ENCODE measurements at regions not wholly inside any gene's neighbourhood (a gene's known extent, or its start where the extent isn't known, plus 50 kb on each side); places are given as distances from the start of the nearest gene placed in this dataset.

DNA sequence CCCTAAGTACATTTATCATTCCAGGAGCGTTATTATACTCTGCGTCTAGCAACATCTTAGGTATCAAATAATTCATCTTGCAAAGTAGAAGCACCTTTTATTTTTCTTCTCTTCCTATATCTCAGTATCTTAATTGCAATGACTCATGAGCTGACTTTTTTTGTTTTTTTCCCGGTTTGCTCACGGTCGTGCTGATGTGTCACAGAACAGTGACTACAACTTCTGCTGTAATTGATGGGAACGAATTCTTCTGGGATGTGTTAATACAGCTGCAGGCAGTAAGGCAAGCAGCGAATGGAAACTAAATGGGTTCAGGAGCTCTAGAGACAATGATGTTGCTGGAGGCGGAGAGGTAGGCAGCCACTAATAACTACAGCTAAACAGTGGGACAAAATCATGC, 89.8 kb upstream of the TMPRSS15 start:
- H3K27ac ChIP-seq, result no peak overlapping the region
- TF ChIP-seq, protein P1, sequence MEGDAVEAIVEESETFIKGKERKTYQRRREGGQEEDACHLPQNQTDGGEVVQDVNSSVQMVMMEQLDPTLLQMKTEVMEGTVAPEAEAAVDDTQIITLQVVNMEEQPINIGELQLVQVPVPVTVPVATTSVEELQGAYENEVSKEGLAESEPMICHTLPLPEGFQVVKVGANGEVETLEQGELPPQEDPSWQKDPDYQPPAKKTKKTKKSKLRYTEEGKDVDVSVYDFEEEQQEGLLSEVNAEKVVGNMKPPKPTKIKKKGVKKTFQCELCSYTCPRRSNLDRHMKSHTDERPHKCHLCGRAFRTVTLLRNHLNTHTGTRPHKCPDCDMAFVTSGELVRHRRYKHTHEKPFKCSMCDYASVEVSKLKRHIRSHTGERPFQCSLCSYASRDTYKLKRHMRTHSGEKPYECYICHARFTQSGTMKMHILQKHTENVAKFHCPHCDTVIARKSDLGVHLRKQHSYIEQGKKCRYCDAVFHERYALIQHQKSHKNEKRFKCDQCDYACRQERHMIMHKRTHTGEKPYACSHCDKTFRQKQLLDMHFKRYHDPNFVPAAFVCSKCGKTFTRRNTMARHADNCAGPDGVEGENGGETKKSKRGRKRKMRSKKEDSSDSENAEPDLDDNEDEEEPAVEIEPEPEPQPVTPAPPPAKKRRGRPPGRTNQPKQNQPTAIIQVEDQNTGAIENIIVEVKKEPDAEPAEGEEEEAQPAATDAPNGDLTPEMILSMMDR (conservative IDR thresholded peaks at IDR 0.05), result no peak

DNA sequence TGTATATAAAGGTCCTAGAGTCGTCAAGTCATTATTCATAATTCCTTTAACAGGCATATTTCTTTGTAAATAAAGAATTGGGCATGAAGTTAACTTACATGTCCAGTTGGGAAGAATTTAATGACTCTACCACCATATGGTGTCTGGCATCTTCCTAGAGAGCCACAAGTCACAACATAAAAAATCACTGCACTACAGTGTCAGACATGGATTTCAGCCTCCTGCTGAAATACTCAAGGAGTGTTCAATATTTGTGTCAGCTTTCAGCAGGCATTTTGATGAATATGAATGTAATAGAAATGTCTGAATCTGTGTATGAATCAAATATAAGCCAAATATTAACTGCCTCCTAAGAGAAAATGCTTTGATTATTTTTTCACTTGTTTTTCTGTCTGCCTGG, 91.9 kb upstream of the TMPRSS15 start:
- H3K27ac ChIP-seq, result no peak overlapping the region
- TF ChIP-seq, protein P1 (conservative IDR thresholded peaks at IDR 0.05), result no peak

DNA sequence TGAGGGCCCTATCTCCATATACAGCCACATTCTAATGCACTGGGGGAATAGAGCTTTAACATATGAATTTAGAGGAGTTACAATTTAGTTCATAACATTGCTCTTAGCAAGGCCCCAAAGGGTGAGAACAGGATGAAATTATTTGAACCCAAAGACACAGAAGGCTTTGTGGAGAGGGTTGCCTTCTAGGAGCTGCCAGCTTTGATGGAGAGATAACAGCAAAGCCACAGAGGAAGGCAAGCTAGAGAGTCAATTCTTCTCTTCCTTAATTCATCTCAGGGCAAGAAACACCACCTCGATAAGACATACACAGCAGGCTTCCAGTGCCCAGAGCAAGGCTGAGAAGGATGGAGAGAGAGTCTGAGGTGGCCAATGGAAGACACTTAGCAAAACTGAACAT, 94.8 kb upstream of the TMPRSS15 start:
- H3K27ac ChIP-seq, result no peak overlapping the region
- TF ChIP-seq, protein P1 (conservative IDR thresholded peaks at IDR 0.05), result no peak

DNA sequence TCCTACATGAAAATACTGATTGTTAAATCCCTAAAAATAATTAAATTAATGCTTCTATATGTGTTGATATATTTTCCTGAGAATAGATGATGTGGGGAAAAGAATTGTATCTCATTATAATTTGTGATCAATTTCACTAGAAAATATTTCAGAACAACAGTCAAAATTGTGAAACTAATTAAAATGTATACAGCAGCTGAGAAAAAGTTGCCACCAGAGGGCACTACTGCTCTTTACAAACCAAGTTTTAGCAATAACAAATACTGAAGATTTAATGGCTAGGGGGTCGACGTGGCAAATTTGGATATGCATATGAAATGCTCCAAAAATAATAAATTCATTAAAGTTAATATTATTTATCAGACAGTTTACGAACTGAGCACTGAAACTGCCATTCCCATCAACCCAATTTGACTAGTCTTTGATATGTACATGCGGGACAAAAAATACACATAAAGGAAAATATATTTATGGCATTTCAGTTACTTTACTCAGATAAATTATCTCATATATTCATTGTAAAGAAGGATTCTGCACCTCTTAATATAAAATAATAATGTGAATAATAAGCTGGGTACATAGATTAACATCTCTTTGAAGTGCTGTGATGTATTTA, 96.3 kb upstream of the TMPRSS15 start:
- H3K27ac ChIP-seq, result no peak overlapping the region
- TF ChIP-seq, protein P1 (conservative IDR thresholded peaks at IDR 0.05), result peak; percentile 98

DNA sequence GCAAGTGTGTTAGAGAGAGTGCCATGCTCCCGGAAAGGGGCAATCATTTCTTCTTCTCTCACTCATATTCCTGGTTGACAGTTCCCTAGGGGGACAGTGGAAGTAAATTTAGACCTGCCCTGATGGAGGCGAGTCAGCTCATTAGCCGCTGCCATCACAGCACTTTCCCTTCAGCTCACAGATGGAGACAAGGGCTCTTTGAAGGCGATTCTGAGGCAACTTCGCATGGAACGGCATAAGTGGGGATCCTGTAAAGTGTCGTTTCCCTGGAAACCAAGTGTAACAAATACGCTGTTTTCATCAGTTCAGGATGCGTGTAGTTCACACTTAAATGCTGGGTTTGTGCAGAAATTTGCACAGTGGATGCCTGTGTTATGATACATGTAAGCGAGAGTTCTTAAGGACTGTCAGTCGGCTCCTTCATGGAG, 114.5 kb upstream of the TMPRSS15 start:
- no peak overlapping the region for H3K27ac ChIP-seq
- TF ChIP-seq, protein P1 (conservative IDR thresholded peaks at IDR 0.05), result no peak

DNA sequence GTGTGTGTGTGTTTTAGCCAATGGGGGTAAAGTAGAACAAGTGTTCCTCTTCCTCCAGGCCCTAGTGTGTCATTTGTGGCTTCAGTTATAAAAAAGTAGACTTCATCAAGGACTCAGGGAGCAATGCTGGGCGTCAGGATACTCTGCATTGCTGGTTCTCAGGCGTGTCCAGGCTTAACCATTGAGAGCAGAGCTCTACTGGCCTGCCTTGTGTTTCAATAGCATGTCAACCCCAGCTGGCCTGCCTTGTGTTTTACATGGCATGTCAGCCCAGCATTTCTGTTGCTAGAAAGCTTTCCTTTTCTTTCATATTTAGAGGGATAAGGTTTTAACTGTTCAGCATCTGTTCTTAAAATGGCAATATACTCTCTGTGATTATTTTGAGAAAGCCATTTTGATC, 117.6 kb upstream of the TMPRSS15 start:
- H3K27ac ChIP-seq, result no peak overlapping the region
- TF ChIP-seq, protein P1 (conservative IDR thresholded peaks at IDR 0.05), result no peak

DNA sequence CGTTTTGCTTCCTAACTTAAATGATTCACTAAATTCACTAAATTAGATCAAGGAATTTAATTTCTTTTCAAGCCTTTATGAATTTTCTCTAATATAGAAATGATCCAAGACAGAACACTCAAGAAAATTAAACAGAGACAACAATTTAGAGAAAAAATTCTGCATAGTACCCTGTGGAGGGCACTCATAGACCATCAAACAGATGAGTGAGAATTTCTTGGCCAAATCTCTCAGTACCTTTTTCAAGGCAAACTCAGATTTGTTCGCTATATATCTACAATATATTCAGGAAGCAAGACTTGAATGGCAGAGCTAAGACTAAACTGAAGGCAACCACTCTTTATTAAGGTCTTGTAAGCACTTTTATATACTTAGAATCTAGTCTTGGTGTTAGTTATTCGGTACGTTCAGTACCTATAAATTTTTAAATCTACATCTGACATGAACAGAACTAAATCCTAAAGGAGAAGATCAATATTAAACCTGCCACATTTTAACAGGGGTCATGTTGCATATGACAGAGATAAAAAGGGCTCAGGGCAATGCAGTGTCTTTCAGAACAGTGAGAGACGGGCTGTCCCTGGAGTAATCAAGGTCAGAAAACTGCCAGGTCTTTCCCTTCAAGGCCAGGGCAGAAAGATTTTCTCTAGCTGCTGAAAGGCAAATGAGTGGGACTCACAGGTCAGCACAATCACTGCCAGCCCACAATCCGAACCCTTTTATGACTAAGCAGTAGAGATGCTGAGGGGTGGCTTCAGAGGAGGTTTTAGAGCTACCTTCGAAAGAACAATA, 118.8 kb upstream of the TMPRSS15 start:
- H3K27ac ChIP-seq, result no peak overlapping the region
- TF ChIP-seq, protein P1 (conservative IDR thresholded peaks at IDR 0.05), result peak; percentile 61

All from VCaP (cell line).